ENCODE measurements at regions not wholly inside any gene's neighbourhood (a gene's known extent, or its start where the extent isn't known, plus 50 kb on each side); places are given as distances from the start of the nearest gene placed in this dataset.

GRCh38 chr12:93019975-93020630, 91.0 kb upstream of the EEA1 start:
- TF ChIP-seq GATA3 (IDR thresholded peaks at IDR 0.05; ENCODE audit: low read depth, low read length) (no peak), GATA2 (IDR thresholded peaks at IDR 0.05; ENCODE audit: low read depth, low read length) (no peak)

All from SH-SY5Y (cell line).